ENCODE measurements at regions not wholly inside any gene's neighbourhood (a gene's known extent, or its start where the extent isn't known, plus 50 kb on each side); places are given as distances from the start of the nearest gene placed in this dataset.
"Not testable (repeated sequence)": the region's sequence is repeated elsewhere in the genome, so short reads cannot be mapped to it uniquely, and the experiment has no call there.

DNA sequence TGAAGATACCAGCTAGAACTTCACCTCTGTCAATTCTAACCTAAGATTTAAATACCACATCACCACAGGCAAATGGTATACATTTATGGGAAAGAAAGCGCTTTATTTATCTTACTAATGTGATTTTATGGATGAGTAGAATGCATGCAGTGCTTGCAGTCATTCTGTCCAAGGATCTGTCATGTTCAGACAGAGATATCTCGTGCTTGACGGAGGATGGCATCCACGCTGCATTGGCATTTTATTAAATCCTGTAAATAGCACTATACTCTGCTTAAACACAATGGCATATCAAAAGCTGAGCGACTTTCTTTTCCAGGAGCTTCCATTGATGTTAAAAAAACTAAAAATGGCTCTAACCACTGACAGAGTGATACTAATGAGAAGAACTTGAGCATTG is 133.7 kb upstream of the CAV2 start:
- intact Hi-C loops (cut with micrococcal nuclease), result loop anchor here (5.0 kb wide), 1 partner anchor 282 kb away; no protein-coding TSS in a partner anchor
- ATAC-seq, result no peak

DNA sequence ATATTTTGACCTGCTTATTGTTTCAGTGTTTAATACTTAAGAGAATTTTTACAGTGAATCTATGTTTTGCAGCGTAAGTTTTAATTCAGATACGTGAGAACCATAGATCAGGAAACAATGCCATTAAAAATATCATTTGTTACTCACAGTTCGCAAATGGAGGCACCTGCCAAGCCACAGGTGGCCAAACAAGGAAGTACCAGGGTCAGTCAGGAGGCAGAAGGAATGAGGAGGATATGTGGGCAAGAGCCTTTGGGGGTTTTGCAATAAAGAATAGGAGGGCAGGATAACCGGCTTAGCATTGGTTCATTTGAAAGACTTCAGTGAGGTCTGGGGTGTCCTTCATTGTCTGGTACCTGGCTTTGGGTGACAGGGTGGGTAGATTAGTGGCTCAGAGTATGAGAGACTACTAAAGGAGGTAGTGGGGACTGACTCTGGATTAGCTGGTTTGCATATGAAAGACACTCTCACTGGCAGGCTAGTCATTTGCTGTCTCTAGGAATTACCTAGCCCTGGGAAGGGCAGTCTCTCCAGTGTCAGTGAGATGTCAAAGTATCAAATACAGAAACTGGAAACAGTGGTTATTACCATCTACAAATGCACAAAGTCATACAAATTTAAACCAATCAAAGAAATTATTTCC is 132.2 kb upstream of the CAV2 start:
- DNase-seq, result no peak
- no peak for ATAC-seq
- intact Hi-C loops (cut with micrococcal nuclease), result loop anchor here (5.0 kb wide), 1 partner anchor 280 kb away; no protein-coding TSS in a partner anchor

More for the DNA sequence above, 133.7 kb upstream of the CAV2 start:
- no peak for DNase-seq

DNA sequence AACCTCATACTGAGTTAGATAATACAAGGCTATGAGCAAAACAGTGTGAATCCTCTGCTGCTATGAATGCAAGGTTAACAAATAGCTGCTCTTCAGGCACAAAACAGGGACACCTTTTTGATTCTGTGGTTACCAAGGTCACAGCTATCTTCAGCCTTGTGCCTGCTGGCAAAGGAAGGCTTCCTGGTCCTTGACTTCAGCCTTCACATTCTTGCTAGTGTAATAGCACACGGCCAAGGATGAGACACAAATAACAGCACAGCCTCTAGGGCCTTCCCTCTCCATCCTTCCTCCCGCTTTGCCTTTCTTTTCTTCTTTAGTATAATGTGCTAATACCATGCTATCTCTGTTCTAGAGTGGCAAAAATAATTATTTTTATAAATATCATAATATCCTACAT is 130.6 kb upstream of the CAV2 start:
- DNase-seq, result no peak
- intact Hi-C loops (cut with micrococcal nuclease), result loop anchor here (5.0 kb wide), 1 partner anchor 278 kb away; no protein-coding TSS in a partner anchor
- ATAC-seq, result no peak

DNA sequence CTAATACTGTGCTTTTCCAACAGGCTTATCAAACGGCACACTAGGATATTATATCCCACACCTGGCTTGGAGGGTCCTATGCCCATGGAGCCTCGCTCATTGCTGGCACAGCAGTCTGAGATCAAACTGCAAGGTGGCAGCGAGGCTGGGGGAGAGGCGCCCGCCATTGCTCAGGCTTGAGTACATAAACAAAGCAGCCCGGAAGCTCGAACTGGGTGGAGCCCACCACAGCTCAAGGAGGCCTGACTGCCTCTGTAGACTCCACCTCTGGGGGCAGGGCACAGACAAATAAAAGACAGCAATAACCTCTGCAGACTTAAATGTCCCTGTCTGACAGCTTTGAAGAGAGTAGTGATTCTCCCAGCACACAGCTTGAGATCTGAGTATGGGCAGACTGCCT is 128.0 kb upstream of the CAV2 start:
- intact Hi-C loops (cut with micrococcal nuclease); ATAC-seq: not testable (repeated sequence)

DNA sequence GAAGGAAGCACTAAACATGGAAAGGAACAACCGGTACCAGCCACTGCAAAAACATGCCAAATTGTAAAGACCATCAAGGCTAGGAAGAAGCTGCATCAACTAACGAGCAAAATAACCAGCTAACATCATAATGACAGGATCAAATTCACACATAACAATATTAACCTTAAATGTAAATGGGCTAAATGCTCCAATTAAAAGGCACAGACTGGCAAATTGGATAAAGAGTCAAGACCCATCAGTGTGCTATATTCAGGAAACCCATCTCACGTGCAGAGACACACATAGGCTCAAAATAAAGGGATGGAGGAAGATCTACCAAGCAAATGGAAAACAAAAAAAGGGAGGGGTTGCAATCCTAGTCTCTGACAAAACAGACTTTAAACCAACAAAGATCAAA is 126.3 kb upstream of the CAV2 start:
- intact Hi-C loops (cut with micrococcal nuclease); DNase-seq; ATAC-seq: not testable (repeated sequence)

More for the DNA sequence above, 128.0 kb upstream of the CAV2 start:
- DNase-seq, result not testable (repeated sequence)

DNA sequence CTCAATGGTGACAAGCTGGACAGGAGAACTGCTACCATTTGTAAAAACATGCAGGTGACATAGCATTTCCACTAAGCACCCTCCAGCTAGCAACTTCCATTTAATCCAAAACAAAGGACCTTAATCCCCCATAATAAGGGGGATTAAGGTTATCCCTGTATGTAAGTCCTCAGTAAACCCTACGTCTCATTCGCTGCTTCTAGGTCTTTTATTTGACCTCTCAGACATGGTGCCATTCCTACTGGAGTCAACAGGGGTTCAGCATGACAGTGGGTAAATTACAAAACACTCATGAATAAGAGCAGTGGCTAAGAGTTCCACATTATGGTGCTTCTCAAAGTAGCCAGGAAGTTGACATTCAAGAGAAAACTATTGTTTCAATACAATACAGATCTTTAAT is 121.8 kb upstream of the CAV2 start:
- ATAC-seq (no peak), DNase-seq (no peak)
- intact Hi-C loops (cut with micrococcal nuclease), result no loop called here

DNA sequence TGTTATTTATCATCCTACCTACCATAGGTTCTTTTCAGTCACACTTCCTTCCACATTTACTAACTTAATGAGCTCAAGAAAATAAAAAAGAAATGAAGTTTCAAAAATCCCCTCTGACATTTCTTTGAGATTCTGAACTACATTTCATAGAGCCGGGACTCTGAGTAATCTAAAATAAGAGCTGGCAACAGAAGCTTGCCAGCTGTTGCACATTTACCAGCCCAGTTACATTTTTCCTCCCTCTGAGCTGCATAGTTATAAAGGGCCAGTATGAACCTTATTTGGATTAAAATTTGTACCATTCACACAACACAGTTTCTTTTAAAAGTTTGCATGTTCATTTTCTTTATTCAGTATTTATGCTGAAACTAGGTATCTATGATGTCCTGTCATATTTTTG is 119.5 kb upstream of the CAV2 start:
- peak; percentile 74 for ATAC-seq
- intact Hi-C loops (cut with micrococcal nuclease), result no loop called here
- no peak for DNase-seq

DNA sequence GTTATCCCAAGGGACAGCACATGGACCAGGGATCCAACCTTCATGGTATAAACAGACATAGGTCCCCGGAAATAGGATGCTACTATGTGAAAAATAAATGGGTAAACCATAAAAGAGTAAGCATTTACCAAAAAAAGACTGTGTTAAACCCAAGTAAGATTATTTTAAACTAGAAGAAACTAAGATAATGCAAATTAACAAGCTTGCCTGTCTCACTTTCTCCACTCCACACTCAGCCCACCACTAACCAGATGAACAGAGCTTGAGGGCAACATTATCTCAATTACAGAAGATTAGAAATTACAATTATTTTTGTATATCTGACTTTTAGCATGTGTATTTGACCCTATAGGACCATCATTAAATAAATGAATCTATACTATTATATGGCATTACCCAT is 117.2 kb upstream of the CAV2 start:
- intact Hi-C loops (cut with micrococcal nuclease), result no loop called here
- ATAC-seq, result no peak
- DNase-seq, result no peak

DNA sequence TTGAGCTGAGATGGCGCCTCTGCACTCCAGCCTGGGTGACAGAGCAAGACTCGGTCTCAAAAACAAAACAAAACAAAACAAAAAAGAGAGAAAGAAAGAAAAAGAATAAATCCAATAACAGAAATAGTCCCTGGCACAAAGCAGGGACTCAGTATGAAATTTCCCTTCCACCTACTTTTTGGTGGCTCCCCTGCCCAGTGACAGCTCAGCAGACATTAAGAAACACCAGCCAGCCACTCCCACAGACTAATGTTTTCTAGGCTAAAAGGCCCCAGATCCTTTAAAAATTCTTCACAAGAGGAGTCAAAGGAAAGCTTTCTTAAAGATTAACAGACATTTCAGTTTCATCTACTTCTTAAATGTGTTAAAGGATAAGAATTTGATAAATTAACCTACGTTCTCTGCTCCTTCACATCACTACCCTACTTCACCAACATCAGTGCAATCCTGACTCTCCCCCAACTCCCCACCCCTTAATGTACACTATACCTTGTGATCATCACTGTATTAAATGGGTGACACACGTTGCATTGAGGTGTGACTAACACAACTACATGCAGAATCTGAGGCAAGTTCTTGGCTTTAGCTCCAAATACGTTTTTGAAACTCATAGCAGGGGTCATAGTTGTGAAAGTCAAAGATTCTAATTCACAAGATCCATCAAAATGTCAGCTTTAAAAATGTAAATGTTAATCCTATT is 114.5 kb upstream of the CAV2 start:
- intact Hi-C loops (cut with micrococcal nuclease), result no loop called here
- ATAC-seq (no peak), DNase-seq (no peak)

DNA sequence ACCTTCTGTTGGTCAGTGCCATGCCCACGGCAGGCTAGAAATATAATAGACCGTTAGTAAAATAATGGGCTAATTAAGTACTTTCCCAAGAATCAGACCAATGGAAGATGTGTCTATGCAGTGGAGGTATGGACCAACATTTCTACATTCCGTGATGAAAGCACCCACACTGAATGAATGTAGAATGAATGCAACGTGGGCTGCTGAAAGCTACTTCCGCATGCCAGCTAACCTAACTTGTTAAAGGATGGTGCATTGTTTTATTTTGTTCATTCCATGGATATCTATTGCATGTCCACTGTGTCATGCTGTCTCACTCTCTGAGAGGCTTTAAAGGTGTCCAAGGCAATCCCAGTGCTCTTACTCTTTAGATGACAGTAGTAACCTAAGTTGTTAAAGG is 112.9 kb upstream of the CAV2 start:
- DNase-seq (no peak), ATAC-seq (no peak)
- intact Hi-C loops (cut with micrococcal nuclease), result no loop called here

DNA sequence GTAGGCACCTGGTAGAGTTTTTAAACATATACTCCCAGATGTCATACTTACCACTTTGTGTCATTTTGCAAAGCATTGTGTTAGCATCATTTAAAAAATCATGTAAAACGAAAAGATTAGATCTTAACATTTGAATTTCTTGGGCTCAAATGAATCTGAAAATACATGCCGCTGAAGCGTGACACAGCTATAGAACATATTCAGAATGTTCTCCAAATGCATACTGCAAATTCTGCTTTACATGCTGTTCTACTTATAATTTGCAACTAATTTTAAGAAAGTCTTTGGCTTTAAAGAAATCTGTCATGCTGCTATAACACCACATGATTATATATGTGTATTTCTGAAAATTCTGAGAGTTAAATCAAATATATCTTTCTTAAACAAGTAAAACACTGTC is 109.2 kb upstream of the CAV2 start:
- intact Hi-C loops (cut with micrococcal nuclease), result no loop called here
- ATAC-seq, result no peak

DNA sequence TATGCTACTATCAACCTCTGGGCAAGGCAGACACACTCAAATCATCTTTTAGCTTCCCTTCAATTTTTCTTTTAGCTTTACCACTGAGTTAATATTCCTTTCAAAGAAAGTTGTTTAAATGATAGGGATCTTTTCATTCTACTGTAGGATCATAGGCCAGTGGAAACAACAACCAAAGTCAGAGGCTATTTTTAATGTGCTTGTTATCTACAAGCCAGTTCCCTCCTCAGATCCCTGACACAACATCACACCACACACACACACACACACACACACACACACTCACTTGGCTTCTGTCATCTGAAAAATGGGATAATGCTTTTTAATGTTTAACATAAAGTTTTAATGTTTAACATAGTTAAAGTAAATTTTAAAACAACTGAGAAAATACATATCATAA is 106.7 kb upstream of the CAV2 start:
- DNase-seq (no peak), ATAC-seq (peak; percentile 47)
- intact Hi-C loops (cut with micrococcal nuclease), result no loop called here

More for the DNA sequence above, 109.2 kb upstream of the CAV2 start:
- no peak for DNase-seq

DNA sequence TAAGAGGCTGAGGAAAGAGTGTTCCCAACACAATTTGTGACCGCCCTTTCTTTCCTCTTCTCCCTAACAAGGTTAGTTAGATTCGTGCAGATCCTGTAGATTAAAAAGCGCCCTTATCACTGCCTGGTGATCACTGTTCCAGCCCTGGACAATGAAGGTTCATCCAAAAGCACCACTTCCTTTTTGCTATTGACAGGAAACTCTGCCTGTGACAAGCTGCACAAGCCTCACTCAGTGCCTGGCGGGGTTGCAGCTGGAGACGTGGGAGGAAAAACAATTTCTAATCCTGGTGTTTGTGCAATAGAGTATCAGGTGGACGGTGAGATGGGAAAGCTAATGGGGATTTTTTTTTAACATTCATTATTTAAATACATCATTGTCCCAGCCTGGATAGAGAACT is 105.9 kb upstream of the CAV2 start:
- intact Hi-C loops (cut with micrococcal nuclease), result no loop called here

DNA sequence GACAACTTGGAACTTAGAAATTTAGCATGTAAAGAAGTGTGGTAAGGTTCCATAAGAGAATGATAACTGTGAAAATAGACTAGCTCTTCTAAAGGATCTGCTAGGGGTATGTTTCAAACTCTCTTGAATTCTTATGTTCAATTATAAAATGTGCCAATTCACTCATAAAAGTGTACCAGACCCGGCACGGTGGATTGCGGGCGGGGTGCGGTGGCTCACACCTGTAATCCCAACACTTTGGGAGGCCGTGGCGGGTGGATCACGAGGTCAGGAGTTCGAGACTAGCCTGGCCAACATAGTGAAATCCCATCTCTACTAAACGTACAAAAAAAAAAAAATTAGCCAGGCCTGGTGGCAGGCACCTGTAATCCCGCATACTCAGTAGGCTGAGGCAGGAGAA is 105.4 kb upstream of the CAV2 start:
- DNase-seq (no peak), ATAC-seq (no peak)
- intact Hi-C loops (cut with micrococcal nuclease), result no loop called here

More for the DNA sequence above, 105.9 kb upstream of the CAV2 start:
- peak; percentile 79 for ATAC-seq
- peak; percentile 34 for DNase-seq

DNA sequence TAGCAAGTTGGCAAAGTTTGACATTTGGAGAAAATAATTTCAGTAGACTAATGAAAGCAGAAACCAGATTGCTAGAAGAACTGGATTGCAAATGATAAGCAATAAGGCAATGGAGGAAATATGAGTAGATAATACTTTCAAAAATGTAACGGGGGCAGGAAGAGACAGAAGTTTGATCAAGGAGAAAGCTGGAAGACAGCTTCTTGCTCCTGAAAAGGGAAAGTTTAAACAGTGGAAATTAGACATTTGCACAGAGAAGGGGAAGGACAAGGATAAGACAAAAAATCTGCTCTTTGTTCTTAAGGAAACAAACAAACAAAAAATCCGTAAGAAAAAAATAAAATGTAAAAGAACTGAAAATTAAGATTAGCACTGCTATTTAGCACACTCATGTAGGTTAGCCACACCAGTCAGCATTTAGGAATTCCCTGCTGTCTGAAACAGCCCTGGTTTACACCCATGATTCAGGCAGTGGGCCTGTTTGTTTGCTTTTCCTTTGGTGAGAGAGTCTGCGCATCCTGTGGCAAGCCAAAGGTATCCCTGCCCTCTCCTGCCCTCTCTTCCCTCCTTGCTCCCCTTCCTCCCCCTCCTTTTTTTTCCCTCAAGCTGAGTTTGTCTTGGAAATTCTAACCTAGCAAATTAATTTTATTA is 104.3 kb upstream of the CAV2 start:
- intact Hi-C loops (cut with micrococcal nuclease), result no loop called here
- peak; percentile 27 for ATAC-seq
- DNase-seq, result no peak

DNA sequence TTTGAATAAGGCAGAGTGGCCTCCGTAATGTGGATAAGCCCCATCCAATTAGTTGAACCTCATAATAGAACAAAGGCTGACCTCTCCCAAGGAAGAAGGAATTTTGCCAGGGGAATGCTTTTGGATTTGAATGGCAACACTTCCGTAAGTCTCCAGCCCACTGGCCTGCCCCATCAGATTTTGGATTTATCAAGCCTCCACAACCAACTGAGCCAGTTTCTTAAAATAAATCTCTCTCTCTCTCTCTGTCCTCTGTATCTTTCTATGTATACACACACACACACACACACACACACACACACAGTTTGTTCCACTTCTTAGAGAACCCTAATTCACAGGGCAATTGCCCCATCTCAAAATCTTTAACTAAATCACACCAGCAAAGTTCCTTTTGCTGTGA is 100.9 kb upstream of the CAV2 start:
- DNase-seq, result no peak
- intact Hi-C loops (cut with micrococcal nuclease), result no loop called here
- peak; percentile 44 for ATAC-seq

DNA sequence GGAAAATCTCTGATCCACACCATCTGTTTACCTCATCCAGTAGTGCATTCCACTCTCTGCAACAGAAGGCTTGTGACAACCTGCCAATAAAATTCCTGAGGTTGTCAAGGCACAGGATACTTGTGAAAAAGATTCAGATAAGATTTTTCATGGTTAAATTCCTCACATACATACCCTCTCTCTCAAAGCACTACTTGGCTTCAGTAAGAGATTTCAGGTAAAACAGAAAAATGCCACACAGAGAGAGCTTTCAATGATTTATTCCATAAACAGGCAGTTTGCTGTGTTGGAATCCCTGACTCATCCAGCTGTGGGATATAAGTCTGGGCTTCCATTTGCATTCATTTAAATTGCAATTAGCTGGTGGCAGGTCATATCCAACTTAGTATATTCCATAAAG is 99.7 kb upstream of the CAV2 start:
- no peak for DNase-seq
- intact Hi-C loops (cut with micrococcal nuclease), result no loop called here
- no peak for ATAC-seq

DNA sequence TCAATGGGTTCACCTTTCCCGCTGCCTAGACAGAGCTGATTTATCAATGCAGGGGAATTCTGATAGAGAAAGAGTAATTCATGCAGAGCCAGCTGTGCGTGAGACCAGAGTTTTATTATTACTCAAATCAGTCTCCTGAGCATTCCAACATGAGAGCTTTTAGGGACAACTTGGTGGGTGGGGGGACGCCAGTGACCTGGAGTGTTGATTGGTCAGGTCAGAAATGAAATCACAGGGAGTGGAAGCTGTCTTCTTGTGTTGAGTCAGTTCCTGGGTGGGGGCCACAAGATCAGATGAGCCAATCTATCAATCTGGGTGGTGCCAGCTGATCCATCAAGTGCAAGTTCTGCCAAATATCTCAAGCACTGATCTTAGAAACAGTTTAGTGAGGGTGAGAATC is 99.0 kb upstream of the CAV2 start:
- intact Hi-C loops (cut with micrococcal nuclease), result no loop called here
- DNase-seq (no peak), ATAC-seq (no peak)

DNA sequence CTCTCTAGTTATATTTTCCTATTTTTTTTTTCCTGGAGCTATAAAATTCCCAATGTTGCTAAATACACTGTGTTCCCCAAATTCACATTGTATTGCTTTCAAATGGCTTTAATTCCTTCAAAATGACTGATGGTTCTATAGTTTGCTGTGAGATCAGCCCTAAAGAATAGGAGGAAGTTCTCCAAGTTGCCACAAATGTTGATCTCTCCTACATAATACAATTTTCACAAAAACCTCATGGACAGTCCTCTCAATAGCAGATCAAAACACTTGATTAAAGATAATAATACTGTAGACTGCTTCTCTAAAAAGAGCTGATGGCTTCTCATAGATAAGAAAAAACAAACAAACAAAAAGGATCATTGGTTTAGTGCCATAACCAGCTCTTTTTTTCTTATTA is 97.8 kb upstream of the CAV2 start:
- intact Hi-C loops (cut with micrococcal nuclease), result no loop called here
- DNase-seq (no peak), ATAC-seq (no peak)

DNA sequence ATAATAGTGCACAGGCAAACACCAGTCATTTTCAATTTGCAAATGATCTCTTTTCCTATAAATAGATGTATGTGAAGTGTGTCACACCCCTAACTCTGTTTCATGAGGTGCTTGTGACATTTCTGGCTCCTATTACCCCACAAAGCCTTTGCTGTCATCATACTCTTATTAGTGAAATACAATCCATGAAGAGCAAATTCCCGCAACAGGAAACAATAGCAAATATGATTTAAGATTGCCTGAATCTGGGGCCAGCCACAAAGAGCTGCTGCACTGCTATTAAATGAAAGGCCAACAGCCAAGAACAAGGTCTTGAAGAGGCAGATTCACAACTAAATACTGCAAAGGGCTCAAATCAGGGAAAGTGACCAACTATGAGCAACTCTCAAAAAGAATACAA is 96.3 kb upstream of the CAV2 start:
- no peak for DNase-seq
- intact Hi-C loops (cut with micrococcal nuclease), result no loop called here
- peak; percentile 71 for ATAC-seq

Measured in left ventricle myocardium superior (tissue), 1 donor.